OCI-LY7 (cell line): ENCODE measurements at regions not wholly inside any gene's neighbourhood (a gene's known extent, or its start where the extent isn't known, plus 50 kb on each side); places are given as distances from the start of the nearest gene placed in this dataset.

Experiments
- EZH2phosphoT487 ChIP-seq: fragments of 200-600 bp; sonication (generic); IDR thresholded peaks from 2 replicates; pipeline ENCODE4 v1.6.1; 2018; ENCODE audit warnings: low read depth, borderline replicate concordance, mild to moderate bottlenecking, mixed run types, antibody characterized with exemption, low read length, moderate library complexity, mixed read lengths
- TF ChIP-seq, protein P1 (sequence below): fragments of 200-600 bp; sonication (generic); conservative IDR thresholded peaks from 2 replicates; pipeline ENCODE4 v1.5.1; 2014; ENCODE audit warnings: mild to moderate bottlenecking, antibody characterized with exemption, low read length, moderate library complexity, mixed read lengths

DNA sequence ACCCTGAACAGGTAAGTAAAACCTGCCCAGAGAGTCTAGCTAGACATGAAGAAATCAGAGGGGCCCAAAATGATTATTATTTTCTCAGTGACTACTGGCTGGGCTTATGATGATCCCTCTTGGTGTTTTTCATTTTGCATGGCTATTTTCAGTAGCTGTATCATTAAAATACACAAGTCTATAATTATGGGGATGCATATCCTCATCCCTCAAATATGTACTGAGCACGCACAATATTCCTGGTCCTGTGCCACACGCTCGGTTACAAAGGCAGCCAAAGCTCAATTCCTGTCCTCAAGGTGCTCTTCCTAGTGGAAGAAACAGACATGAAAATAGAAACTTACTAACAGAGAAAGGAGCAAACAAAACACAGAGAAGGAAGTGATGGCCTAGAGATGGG is 180.0 kb downstream of the DAD1 start:
- TF ChIP-seq, protein P1, sequence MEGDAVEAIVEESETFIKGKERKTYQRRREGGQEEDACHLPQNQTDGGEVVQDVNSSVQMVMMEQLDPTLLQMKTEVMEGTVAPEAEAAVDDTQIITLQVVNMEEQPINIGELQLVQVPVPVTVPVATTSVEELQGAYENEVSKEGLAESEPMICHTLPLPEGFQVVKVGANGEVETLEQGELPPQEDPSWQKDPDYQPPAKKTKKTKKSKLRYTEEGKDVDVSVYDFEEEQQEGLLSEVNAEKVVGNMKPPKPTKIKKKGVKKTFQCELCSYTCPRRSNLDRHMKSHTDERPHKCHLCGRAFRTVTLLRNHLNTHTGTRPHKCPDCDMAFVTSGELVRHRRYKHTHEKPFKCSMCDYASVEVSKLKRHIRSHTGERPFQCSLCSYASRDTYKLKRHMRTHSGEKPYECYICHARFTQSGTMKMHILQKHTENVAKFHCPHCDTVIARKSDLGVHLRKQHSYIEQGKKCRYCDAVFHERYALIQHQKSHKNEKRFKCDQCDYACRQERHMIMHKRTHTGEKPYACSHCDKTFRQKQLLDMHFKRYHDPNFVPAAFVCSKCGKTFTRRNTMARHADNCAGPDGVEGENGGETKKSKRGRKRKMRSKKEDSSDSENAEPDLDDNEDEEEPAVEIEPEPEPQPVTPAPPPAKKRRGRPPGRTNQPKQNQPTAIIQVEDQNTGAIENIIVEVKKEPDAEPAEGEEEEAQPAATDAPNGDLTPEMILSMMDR = no peak
- TF ChIP-seq EZH2phosphoT487 = no peak
